Body of pancreas (tissue), 4 donors: ENCODE measurements at regions not wholly inside any gene's neighbourhood (a gene's known extent, or its start where the extent isn't known, plus 50 kb on each side); places are given as distances from the start of the nearest gene placed in this dataset.

ENCODE experiments used
- CTCF ChIP-seq, 7 experiments: fragments of 450-650 bp in 4 of 7; fragments of 200-600 bp in 3 of 7; sonication (generic) in 3 of 7; IDR thresholded peaks; one replicate each; pipeline ENCODE4 v1.5.1; 2016 to 2019; ENCODE audit warnings: antibody characterized with exemption in 7 of 7
- POLR2A ChIP-seq, 3 donors: fragments of 450-650 bp; IDR thresholded peaks; one replicate each; pipeline ENCODE4 v1.6.1; 2016; ENCODE audit warnings: antibody characterized with exemption in 3 of 3, mild to moderate bottlenecking in 2 of 3

GRCh38 chr18:45175511-45175910 is 439.8 kb upstream of the SLC14A2 start:
- TF ChIP-seq CTCF (IDR thresholded peaks at IDR 0.05) (no peak), POLR2A (IDR thresholded peaks at IDR 0.05) (no peak)
